IPS DF 6.9 (cell line): ENCODE measurements at regions not wholly inside any gene's neighbourhood (a gene's known extent, or its start where the extent isn't known, plus 50 kb on each side); places are given as distances from the start of the nearest gene placed in this dataset.
A peak's percentile ranks its signal among the peaks of the same experiment; 100 is the strongest.

Source experiments
- DNase-seq: peaks from one replicate; pipeline ENCODE4 v3.0.0-alpha.2; 2013; ENCODE audit warnings: low read depth, low spot score
- H3K27ac ChIP-seq: one replicate; pipeline ENCODE4 v1.5.1; 2013; ENCODE audit warnings: low read length, control low read depth
- H3K27me3 ChIP-seq: 2 replicates; pipeline ENCODE4 v1.6.1; 2013; ENCODE audit warnings: mild to moderate bottlenecking, low read length; ENCODE audit not compliant: control insufficient read depth, insufficient read depth
- H3K36me3 ChIP-seq: 2 replicates; pipeline ENCODE4 v1.6.1; 2013; ENCODE audit warnings: low read length; ENCODE audit not compliant: control insufficient read depth, insufficient read depth
- H3K4me1 ChIP-seq: 2 replicates; pipeline ENCODE4 v1.6.1; 2013; ENCODE audit warnings: low read length; ENCODE audit not compliant: control insufficient read depth, insufficient read depth
- H3K4me3 ChIP-seq: 2 replicates; pipeline ENCODE4 v1.5.1; 2013; ENCODE audit warnings: mild to moderate bottlenecking, low read length
- H3K9me3 ChIP-seq: 2 replicates; pipeline ENCODE4 v1.6.1; 2013; ENCODE audit warnings: low read length, inconsistent platforms; ENCODE audit not compliant: control insufficient read depth, insufficient read depth
- WGBS: extraction: QIAGEN DNeasy Blood & Tissue Kit; methylation state at CpG from one replicate; pipeline ENCODE4 v1.1.7; 2013; ENCODE audit warnings: mixed read lengths, missing lambda C conversion rate; ENCODE audit not compliant: insufficient read length, insufficient coverage; 5-methylcytosine and 5-hydroxymethylcytosine counted together

GRCh38 chr14:76640923-76641395 lies 120.3 kb upstream of the VASH1 start:
- no peak overlapping the region for H3K27ac ChIP-seq
- H3K27me3 ChIP-seq: no peaks in the 10 kb centered on the region
- peaks cover 2% of the 10 kb centered on the region; the same call in 1 of the 2 replicates for H3K4me1 ChIP-seq
- no CpG with 5 or more reads among the region's 1 CpG for WGBS
- no peaks in the 10 kb centered on the region for H3K36me3 ChIP-seq
- H3K4me3 ChIP-seq: no peak overlapping the region
- no peaks in the 10 kb centered on the region for H3K9me3 ChIP-seq
- DNase-seq: no peak

DNA sequence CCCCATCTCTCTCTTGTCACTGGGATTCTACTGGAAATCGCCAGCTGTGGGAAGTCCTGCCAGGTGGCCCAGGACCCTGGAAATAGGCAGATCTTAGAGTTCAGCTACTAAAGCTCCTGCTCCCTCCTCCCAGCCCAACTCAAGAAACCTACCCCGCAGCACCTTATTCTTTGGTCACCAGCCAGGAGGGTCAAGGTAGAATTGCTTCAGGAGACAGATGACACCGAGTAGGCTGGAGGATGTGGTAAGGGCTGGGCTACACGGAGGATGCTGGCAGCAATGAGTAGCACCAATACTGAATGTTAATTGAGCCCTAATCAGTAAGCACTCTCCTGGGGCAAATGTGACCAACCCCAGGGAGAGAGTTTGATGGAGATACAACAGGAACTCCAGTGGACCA lies 119.7 kb upstream of the VASH1 start:
- H3K27me3 ChIP-seq: no peaks in the 10 kb centered on the region
- no CpG with 5 or more reads among the region's 4 CpGs for WGBS
- H3K4me1 ChIP-seq: peaks cover 2% of the 10 kb centered on the region; the same call in 1 of the 2 replicates
- no peaks in the 10 kb centered on the region for H3K9me3 ChIP-seq
- H3K4me3 ChIP-seq: no peak overlapping the region
- no peak overlapping the region for H3K27ac ChIP-seq
- DNase-seq: no peak
- H3K36me3 ChIP-seq: no peaks in the 10 kb centered on the region

DNA sequence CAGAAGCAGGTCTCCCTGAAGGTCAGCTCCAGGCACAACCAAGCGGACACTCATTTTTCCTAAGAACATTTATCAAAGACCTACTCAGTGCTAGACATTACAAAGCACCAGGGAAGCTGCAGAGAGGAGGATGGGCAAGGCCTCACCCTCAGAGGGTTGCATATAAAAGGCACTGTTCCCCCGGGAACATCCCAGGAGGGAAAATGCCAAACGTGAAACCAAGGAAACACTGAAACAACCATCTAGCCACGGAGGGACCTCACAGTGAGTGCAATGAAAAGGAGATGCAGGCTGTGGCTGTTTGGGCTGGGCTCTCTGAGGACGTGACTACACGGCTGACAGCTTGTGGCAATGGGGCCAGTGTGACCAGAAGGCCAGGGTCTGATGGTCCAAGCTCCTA lies 117.4 kb upstream of the VASH1 start:
- H3K4me1 ChIP-seq: peaks cover 2% of the 10 kb centered on the region; the same call in 1 of the 2 replicates
- H3K27me3 ChIP-seq: no peaks in the 10 kb centered on the region
- H3K9me3 ChIP-seq: no peaks in the 10 kb centered on the region
- no peak overlapping the region for H3K4me3 ChIP-seq
- no peak overlapping the region for H3K27ac ChIP-seq
- no peaks in the 10 kb centered on the region for H3K36me3 ChIP-seq
- no peak for DNase-seq
- no CpG with 5 or more reads among the region's 6 CpGs for WGBS

GRCh38 chr14:76644855-76645518 lies 116.3 kb upstream of the VASH1 start:
- peak; percentile 27 for DNase-seq

GRCh38 chr14:76647697-76648298 lies 113.5 kb upstream of the VASH1 start:
- peak; percentile 35 for DNase-seq
- no peak overlapping the region for H3K4me3 ChIP-seq
- H3K27ac ChIP-seq: no peak overlapping the region
- H3K4me1 ChIP-seq: peaks cover 2% of the 10 kb centered on the region; the same call in 1 of the 2 replicates
- no CpG with 5 or more reads among the region's 7 CpGs for WGBS
- H3K27me3 ChIP-seq: no peaks in the 10 kb centered on the region
- H3K36me3 ChIP-seq: no peaks in the 10 kb centered on the region
- no peaks in the 10 kb centered on the region for H3K9me3 ChIP-seq

More at GRCh38 chr14:76644855-76645518, 116.3 kb upstream of the VASH1 start:
- no peaks in the 10 kb centered on the region for H3K9me3 ChIP-seq
- WGBS: no CpG with 5 or more reads among the region's 13 CpGs
- no peaks in the 10 kb centered on the region for H3K36me3 ChIP-seq
- no peak overlapping the region for H3K4me3 ChIP-seq
- no peaks in the 10 kb centered on the region for H3K27me3 ChIP-seq
- H3K4me1 ChIP-seq: peaks cover 2% of the 10 kb centered on the region; the same call in 1 of the 2 replicates
- no peak overlapping the region for H3K27ac ChIP-seq

DNA sequence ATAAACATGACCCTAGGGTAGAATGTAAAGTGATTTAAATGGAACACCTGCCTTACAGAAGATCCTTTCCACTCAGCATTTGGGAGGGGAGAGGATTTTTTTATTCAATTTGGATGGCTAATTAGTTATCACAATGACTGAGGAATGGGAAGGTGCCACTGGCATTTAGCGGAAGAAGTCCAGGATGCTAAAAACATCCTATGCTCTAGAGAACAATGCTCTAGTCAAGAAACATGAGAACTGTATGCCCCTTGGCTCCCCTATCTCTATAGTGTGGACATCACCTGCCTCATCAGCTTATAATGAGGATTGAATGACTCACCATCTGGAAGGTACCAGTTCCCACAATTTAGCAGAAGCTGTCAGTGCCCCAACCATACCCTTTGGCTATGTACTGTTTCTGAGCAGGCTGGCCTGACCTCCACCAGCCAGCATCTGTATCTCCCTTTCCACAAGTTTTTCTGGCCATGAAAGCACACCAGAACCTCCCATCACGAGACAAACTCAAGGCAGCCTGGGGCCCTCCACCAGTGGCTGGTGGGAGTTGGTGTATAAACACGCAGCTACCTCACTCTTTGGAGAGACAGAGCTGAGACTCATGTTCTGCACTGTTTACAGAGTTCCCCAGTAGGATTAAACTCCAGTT lies 109.7 kb upstream of the VASH1 start:
- no peaks in the 10 kb centered on the region for H3K9me3 ChIP-seq
- H3K27me3 ChIP-seq: no peaks in the 10 kb centered on the region
- no CpG with 5 or more reads among the region's 3 CpGs for WGBS
- H3K27ac ChIP-seq: no peak overlapping the region
- no peaks in the 10 kb centered on the region for H3K4me1 ChIP-seq
- DNase-seq: no peak
- H3K4me3 ChIP-seq: no peak overlapping the region
- no peaks in the 10 kb centered on the region for H3K36me3 ChIP-seq

GRCh38 chr14:76653875-76654572 lies 107.2 kb upstream of the VASH1 start:
- Histone ChIP-seq H3K9me3 (no peaks in the 10 kb centered on the region), H3K27me3 (no peaks in the 10 kb centered on the region), H3K36me3 (no peaks in the 10 kb centered on the region), H3K4me1 (no peaks in the 10 kb centered on the region), H3K27ac (no peak overlapping the region), H3K4me3 (no peak overlapping the region)
- WGBS: no CpG with 5 or more reads among the region's 8 CpGs
- DNase-seq: no peak

DNA sequence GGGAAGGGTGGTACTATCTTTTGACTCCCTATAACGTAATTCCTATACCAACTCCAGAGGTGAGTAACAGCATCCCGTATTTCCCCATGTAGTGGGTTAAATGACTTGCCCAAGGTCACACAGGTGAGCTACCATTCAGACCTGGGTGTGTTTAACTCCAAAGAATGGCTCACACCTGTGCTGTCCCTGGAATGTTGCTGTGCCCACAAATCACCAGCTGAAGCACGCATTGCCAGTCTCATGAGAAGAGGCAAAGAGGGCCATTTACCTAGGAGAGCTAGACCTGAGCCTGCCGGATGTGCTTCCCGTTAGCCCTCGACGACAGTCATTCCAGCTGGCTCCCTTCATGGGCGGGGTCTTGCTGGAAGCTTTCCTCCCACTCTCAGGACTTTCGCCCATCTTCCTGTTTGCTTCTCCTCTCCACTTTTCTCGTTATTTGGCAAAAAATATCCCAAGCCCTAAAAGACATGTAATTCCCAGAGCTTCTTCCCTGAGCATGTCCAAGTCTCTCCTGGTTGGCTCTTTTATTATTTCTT lies 106.6 kb upstream of the VASH1 start:
- WGBS: no CpG with 5 or more reads among the region's 10 CpGs
- Histone ChIP-seq H3K4me1 (no peaks in the 10 kb centered on the region), H3K36me3 (no peaks in the 10 kb centered on the region), H3K27ac (no peak overlapping the region), H3K9me3 (no peaks in the 10 kb centered on the region), H3K27me3 (no peaks in the 10 kb centered on the region), H3K4me3 (no peak overlapping the region)
- DNase-seq: no peak

DNA sequence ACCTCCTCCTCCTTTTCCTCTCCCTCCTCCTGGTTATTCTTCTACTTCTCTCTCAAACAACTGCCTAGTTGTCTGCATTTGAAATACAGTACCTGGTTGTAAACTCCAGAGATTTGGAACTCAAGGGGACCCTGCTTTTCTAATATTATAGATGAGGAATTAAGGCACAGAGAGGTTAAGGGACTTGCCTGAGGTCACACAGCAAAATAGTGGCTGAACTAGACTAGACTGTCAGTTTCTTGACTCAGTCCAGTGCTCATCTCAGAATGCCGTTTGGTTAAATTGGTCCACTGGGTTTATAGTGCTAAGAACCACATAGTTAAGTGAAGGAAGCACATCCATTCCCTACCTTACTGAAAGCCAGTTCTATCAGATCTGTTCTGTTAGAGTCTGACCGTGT lies 105.9 kb upstream of the VASH1 start:
- Histone ChIP-seq H3K36me3 (no peaks in the 10 kb centered on the region), H3K4me1 (no peaks in the 10 kb centered on the region), H3K4me3 (no peak overlapping the region), H3K27ac (no peak overlapping the region), H3K9me3 (no peaks in the 10 kb centered on the region), H3K27me3 (no peaks in the 10 kb centered on the region)
- no CpG with 5 or more reads among the region's 2 CpGs for WGBS
- DNase-seq: no peak

DNA sequence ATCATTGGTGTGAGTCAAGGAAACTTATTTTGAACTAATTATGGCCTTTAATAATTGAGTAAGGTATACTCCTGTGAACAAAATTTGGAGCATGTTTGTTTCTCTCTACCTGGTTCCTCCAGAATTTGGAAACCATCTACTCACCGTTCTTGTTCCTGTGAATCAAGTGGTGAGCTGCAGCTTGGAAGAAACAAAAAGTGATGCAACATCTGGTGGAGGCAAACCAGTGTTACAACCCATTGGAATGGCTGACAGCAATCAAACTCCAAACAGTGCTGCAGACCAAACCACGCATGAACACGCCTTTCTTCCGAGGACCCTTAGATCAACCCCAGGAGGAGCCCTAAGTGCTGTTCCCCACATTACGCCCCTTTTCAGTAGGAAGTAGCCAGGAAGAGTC lies 104.7 kb upstream of the VASH1 start:
- no peak for DNase-seq
- no peaks in the 10 kb centered on the region for H3K9me3 ChIP-seq
- no peaks in the 10 kb centered on the region for H3K4me1 ChIP-seq
- H3K4me3 ChIP-seq: no peak overlapping the region
- H3K36me3 ChIP-seq: no peaks in the 10 kb centered on the region
- no peaks in the 10 kb centered on the region for H3K27me3 ChIP-seq
- H3K27ac ChIP-seq: no peak overlapping the region
- WGBS: no CpG with 5 or more reads among the region's 5 CpGs
